ENCODE measurements at regions not wholly inside any gene's neighbourhood (a gene's known extent, or its start where the extent isn't known, plus 50 kb on each side); places are given as distances from the start of the nearest gene placed in this dataset.

GRCh38 chr2:150778828-150779227 is 291.4 kb upstream of the RND3 start:
- no peak for DNase-seq
- intact Hi-C loops (cut with DNase I) = no loop called here

- DNase-seq = no peak
- intact Hi-C loops (cut with DNase I) = no loop called here
These were observed 282.0 kb upstream of the RND3 start for GRCh38 chr2:150769421-150769820.

GRCh38 chr2:150767991-150768746 is 280.7 kb upstream of the RND3 start:
- intact Hi-C loops (cut with DNase I) = no loop called here
- DNase-seq = no peak

GRCh38 chr2:150762571-150762970 is 275.1 kb upstream of the RND3 start:
- peak in 19 of 42 donors; percentile 2 to 73 (median 24) for DNase-seq
- intact Hi-C loops (cut with DNase I) = no loop called here

- no peak for DNase-seq
- intact Hi-C loops (cut with DNase I) = no loop called here
These were observed 272.1 kb upstream of the RND3 start for GRCh38 chr2:150759531-150759930.

GRCh38 chr2:150759106-150759505 is 271.6 kb upstream of the RND3 start:
- no peak for DNase-seq
- intact Hi-C loops (cut with DNase I) = no loop called here

GRCh38 chr2:150752229-150752628 is 264.8 kb upstream of the RND3 start:
- DNase-seq = no peak
- intact Hi-C loops (cut with DNase I) = no loop called here

GRCh38 chr2:150750720-150751119 is 263.3 kb upstream of the RND3 start:
- intact Hi-C loops (cut with DNase I) = no loop called here
- no peak for DNase-seq

GRCh38 chr2:150742094-150742493 is 254.6 kb upstream of the RND3 start:
- DNase-seq = no peak
- intact Hi-C loops (cut with DNase I) = no loop called here

GRCh38 chr2:150735894-150736498 is 248.5 kb upstream of the RND3 start:
- intact Hi-C loops (cut with DNase I) = no loop called here
- no peak for DNase-seq

GRCh38 chr2:150733051-150733618 is 245.7 kb upstream of the RND3 start:
- no peak for DNase-seq

GRCh38 chr2:150732491-150732890 is 245.0 kb upstream of the RND3 start:
- intact Hi-C loops (cut with DNase I) = no loop called here
- DNase-seq = no peak

More at GRCh38 chr2:150733051-150733618, 245.7 kb upstream of the RND3 start:
- intact Hi-C loops (cut with DNase I) = no loop called here

- no peak for DNase-seq
- intact Hi-C loops (cut with DNase I) = no loop called here
These were observed 244.6 kb upstream of the RND3 start for GRCh38 chr2:150732064-150732463.

GRCh38 chr2:150729495-150729955 is 242.1 kb upstream of the RND3 start:
- intact Hi-C loops (cut with DNase I) = no loop called here
- no peak for DNase-seq

GRCh38 chr2:150718280-150718679 is 230.8 kb upstream of the RND3 start:
- intact Hi-C loops (cut with DNase I) = no loop called here
- no peak for DNase-seq

- no peak for DNase-seq
- intact Hi-C loops (cut with DNase I) = no loop called here
These were observed 228.7 kb upstream of the RND3 start for GRCh38 chr2:150716186-150716585.

- DNase-seq = no peak
- intact Hi-C loops (cut with DNase I) = no loop called here
These were observed 228.0 kb upstream of the RND3 start for GRCh38 chr2:150715501-150715900.

- no peak for DNase-seq
- intact Hi-C loops (cut with DNase I) = no loop called here
These were observed 223.4 kb upstream of the RND3 start for GRCh38 chr2:150710916-150711315.

- no peak for DNase-seq
These were observed 222.6 kb upstream of the RND3 start for GRCh38 chr2:150710041-150710440.

GRCh38 chr2:150706561-150706960 is 219.1 kb upstream of the RND3 start:
- intact Hi-C loops (cut with DNase I) = no loop called here
- no peak for DNase-seq

More at GRCh38 chr2:150710041-150710440, 222.6 kb upstream of the RND3 start:
- intact Hi-C loops (cut with DNase I) = no loop called here

- intact Hi-C loops (cut with DNase I) = no loop called here
- no peak for DNase-seq
These were observed 218.3 kb upstream of the RND3 start for GRCh38 chr2:150705767-150706166.

Data from head of caudate nucleus (tissue), 42 donors.